Ovary (tissue), 7 donors: ENCODE measurements at regions not wholly inside any gene's neighbourhood (a gene's known extent, or its start where the extent isn't known, plus 50 kb on each side); places are given as distances from the start of the nearest gene placed in this dataset.

Experiments used
- DNase-seq, 5 donors: peaks; one replicate each; pipeline ENCODE4 v3.0.0-alpha.2; 2019 to 2020
- H3K27ac ChIP-seq, 2 donors: fragments of 200-600 bp; one replicate each; pipeline versions ENCODE4 v1.5.1 to v1.8.0; 2019 to 2022
- H3K27me3 ChIP-seq: fragments of 200-600 bp; one replicate; pipeline ENCODE4 v1.8.0; 2022
- H3K36me3 ChIP-seq: fragments of 200-600 bp; sonication (generic); one replicate; pipeline ENCODE4 v1.5.1; 2019
- H3K4me1 ChIP-seq: one replicate; pipeline ENCODE4 v1.8.1; 2013; ENCODE audit warnings: mild to moderate bottlenecking, moderate library complexity; ENCODE audit not compliant: insufficient read depth
- H3K4me3 ChIP-seq: fragments of 200-600 bp; sonication (generic); one replicate; pipeline ENCODE4 v1.5.1; 2017
- H3K9me3 ChIP-seq, 2 donors: fragments of 200-600 bp in 1 of 2; sonication (generic) in 1 of 2; one replicate each; pipeline versions ENCODE4 v1.5.1 to v1.8.1; 2013 to 2019; ENCODE audit warnings: mild to moderate bottlenecking in 1 of 2, moderate library complexity in 1 of 2
- EP300 ChIP-seq: sonication (generic); formaldehyde crosslinking; IDR thresholded peaks from one replicate; pipeline ENCODE4 v1.6.1; 2017; ENCODE audit warnings: antibody characterized with exemption
- POLR2A ChIP-seq: fragments of 450-650 bp; IDR thresholded peaks from one replicate; pipeline ENCODE4 v1.6.1; 2017; ENCODE audit warnings: antibody characterized with exemption, mild to moderate bottlenecking, moderate library complexity
- whole genome bisulfite sequencing, 3 donors: extraction: QIAGEN DNeasy Blood & Tissue Kit in 1 of 3; methylation state at CpG; one replicate each; pipeline versions ENCODE4 v1.1.5 to v1.1.7; 2013 to 2017; 5-methylcytosine and 5-hydroxymethylcytosine counted together
- intact Hi-C, 4 donors: fragments of 100-400 bp; cut with DNase I; formaldehyde crosslinking; loops; one replicate each; pipeline versions ENCODE4 v1.11.0 to v1.15.1; 2022 to 2023
- TF ChIP-seq, protein P1 (sequence below), 3 donors: fragments of 450-650 bp in 2 of 3; fragments of 200-600 bp in 1 of 3; IDR thresholded peaks; one replicate each; pipeline versions ENCODE4 v1.5.1 to v1.8.0; 2016 to 2022; ENCODE audit warnings: antibody characterized with exemption in 3 of 3, mild to moderate bottlenecking in 1 of 3
- donor health status: DM: no; HTN: no; CAD: no; lungs with moderate emphysema.
- donor health status: DM: no; HTN: no; CAD: no.
- donor health status: Bipolar disorder and iron deficiency.
- donor health status: DM: no; HTN: no; CAD: no.
- donor health status: DM: yes; HTN: yes; CAD: no.

DNA sequence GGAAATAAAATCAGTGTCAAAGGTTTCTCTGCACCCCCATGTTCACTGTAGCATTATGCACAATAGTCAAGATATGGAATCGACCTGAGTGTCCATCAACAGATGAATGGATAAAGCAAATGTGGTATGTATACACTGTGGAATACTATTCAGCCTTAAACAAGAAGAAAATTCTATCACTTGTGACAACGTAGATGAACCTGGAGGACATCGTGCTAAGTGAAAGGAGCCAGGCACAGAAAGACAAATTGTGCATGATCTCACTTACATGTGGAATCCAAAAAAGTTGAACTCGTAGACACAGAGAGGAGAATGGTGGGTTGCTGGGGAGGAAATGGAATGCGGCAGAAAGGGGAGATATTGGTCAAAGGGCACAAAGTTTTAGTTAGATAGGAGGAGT is 136.3 kb upstream of the ESR1 start:
- no peak for DNase-seq
- H3K4me3 ChIP-seq = no peak overlapping the region
- no peaks in the 10 kb centered on the region for H3K9me3 ChIP-seq
- H3K27ac ChIP-seq = no peak overlapping the region
- intact Hi-C loops = no loop called here
- H3K36me3 ChIP-seq = no peaks in the 10 kb centered on the region
- no peak for TF ChIP-seq POLR2A
- no peak for TF ChIP-seq EP300
- TF ChIP-seq, protein P1, sequence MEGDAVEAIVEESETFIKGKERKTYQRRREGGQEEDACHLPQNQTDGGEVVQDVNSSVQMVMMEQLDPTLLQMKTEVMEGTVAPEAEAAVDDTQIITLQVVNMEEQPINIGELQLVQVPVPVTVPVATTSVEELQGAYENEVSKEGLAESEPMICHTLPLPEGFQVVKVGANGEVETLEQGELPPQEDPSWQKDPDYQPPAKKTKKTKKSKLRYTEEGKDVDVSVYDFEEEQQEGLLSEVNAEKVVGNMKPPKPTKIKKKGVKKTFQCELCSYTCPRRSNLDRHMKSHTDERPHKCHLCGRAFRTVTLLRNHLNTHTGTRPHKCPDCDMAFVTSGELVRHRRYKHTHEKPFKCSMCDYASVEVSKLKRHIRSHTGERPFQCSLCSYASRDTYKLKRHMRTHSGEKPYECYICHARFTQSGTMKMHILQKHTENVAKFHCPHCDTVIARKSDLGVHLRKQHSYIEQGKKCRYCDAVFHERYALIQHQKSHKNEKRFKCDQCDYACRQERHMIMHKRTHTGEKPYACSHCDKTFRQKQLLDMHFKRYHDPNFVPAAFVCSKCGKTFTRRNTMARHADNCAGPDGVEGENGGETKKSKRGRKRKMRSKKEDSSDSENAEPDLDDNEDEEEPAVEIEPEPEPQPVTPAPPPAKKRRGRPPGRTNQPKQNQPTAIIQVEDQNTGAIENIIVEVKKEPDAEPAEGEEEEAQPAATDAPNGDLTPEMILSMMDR (IDR thresholded peaks at IDR 0.05) = no peak
- 93 to 96% (median 94%) methylated on average over 5 of the region's 5 CpGs for WGBS, 3 donors
- H3K4me1 ChIP-seq = no peaks in the 10 kb centered on the region
- no peaks in the 10 kb centered on the region for H3K27me3 ChIP-seq

DNA sequence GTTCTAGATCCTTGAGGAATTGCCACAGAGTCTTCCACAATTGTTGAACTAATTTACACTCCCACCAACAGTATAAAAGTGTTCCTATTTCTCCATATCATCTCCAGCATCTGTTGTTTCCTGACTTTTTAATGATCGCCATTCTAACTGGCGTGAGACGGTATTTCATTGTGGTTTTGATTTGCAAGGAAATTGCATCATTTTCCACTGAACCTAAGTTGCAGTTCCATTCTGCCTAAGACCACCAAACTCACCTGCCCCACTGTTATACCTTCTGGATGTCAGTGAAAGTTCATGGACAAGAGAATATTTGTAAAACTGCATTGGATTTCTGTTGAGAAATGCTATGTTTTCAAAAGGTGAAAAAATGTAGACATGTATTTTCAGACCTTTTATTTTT is 132.9 kb upstream of the ESR1 start:
- 94% methylated on average over 3 of the region's 3 CpGs for WGBS, 3 donors
- H3K4me3 ChIP-seq = no peak overlapping the region
- no peaks in the 10 kb centered on the region for H3K27me3 ChIP-seq
- no peaks in the 10 kb centered on the region for H3K36me3 ChIP-seq
- intact Hi-C loops = no loop called here
- TF ChIP-seq, protein P1 (IDR thresholded peaks at IDR 0.05) = no peak
- no peak for TF ChIP-seq EP300
- TF ChIP-seq POLR2A = no peak
- no peaks in the 10 kb centered on the region for H3K4me1 ChIP-seq
- DNase-seq = no peak
- no peaks in the 10 kb centered on the region for H3K9me3 ChIP-seq
- no peak overlapping the region for H3K27ac ChIP-seq

DNA sequence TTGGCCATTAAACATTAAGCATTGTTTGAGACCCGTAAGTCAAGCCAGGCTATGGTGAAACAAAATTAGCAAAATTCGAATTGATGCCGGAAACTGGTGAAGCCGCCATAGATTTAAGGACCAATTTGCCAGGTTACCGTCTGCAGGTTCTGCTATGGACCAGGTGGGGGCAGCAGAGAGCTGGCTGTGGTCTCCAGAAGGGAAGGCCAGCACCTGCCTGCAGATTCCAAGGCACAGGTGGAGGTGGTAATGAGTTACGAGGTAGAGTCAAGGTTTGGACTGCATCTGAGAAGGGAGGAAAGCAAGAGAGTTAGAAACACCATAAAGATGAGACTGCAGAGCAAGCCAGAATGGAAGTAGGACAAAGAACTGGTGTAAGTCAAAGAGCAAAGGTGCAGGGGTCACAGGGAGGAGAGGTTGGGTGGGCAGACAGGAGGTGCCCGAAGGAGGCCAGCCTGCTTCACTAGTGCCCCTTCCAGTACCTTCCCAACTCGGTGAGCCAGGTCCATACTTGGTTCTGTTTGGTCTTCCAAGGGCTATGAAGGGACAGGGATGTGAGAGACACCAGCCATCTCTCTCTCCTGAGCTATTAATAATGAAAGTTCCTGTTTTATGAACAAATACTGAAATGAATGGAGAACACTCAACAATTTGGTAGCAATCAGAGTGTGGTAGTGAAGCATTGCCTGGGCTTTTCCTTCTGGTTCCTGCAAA is 131.6 kb upstream of the ESR1 start:
- WGBS, 3 donors = 79 to 87% (median 86%) methylated on average over 8 of the region's 8 CpGs
- H3K36me3 ChIP-seq = no peaks in the 10 kb centered on the region
- intact Hi-C loops = no loop called here
- no peaks in the 10 kb centered on the region for H3K27me3 ChIP-seq
- no peak overlapping the region for H3K27ac ChIP-seq
- H3K4me3 ChIP-seq = no peak overlapping the region
- DNase-seq = no peak
- TF ChIP-seq, protein P1 (IDR thresholded peaks at IDR 0.05) = peak in 2 of 3 donors; percentile 26 to 45
- TF ChIP-seq POLR2A = no peak
- no peaks in the 10 kb centered on the region for H3K9me3 ChIP-seq
- H3K4me1 ChIP-seq = peaks cover under 1% of the 10 kb centered on the region

DNA sequence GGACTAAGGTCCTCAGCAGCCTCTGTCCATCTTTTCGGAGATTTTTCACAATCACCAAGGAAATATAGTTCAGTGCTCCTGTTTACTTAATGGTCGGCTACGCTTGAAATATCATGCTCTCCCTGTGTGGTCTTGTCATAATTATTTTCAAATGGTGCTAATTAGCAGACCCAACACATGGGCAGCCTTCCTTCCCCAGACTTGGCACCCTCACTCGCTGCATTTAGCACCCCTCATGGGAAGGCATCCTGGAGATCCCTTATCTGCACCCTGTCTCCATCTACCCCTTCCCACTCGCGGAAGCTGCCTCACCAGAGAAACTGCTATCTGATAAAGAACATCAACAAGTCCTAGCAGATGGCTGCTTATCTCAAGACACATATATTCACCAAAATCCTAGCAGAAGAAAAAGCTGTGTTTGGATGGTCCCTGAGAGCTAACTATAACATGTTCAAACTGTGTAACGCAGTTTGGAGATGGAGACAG is 131.0 kb upstream of the ESR1 start:
- intact Hi-C loops = no loop called here
- H3K4me3 ChIP-seq = no peak overlapping the region

More for the DNA sequence above, 131.0 kb upstream of the ESR1 start:
- WGBS, 3 donors = 48 to 73% (median 66%) methylated on average over 7 of the region's 7 CpGs
- Histone ChIP-seq H3K27me3 (no peaks in the 10 kb centered on the region), H3K36me3 (no peaks in the 10 kb centered on the region), H3K4me1 (peaks cover 4% of the 10 kb centered on the region), H3K9me3 (no peaks in the 10 kb centered on the region), H3K27ac (no peak overlapping the region)
- no peak for TF ChIP-seq POLR2A
- TF ChIP-seq, protein P1 (IDR thresholded peaks at IDR 0.05) = no peak
- no peak for TF ChIP-seq EP300
- no peak for DNase-seq
